Activated naive CD4-positive, alpha-beta T cell treated with anti-CD3 and anti-CD28 coated beads for 36 hours (primary cell): ENCODE measurements at regions not wholly inside any gene's neighbourhood (a gene's known extent, or its start where the extent isn't known, plus 50 kb on each side); places are given as distances from the start of the nearest gene placed in this dataset.

Source experiments
- CTCF ChIA-PET: fragments of 350-600 bp; sonication (Branson Sonifier 250); formaldehyde crosslinking; loops from one replicate; lab custom pipeline; 2021; ENCODE audit warnings: antibody characterized with exemption; lab: Charles Lee
- DNase-seq: peaks from one replicate; pipeline ENCODE4 v3.0.0-alpha.2; 2020
- H3K27ac Mint-ChIP-seq: one replicate; pipeline ENCODE4 v1.8.0; 2021; ENCODE audit warnings: mild to moderate bottlenecking, mixed read lengths
- H3K27me3 Mint-ChIP-seq: one replicate; pipeline ENCODE4 v1.8.0; 2021; ENCODE audit warnings: low read depth, mixed read lengths
- H3K36me3 Mint-ChIP-seq: one replicate; pipeline ENCODE4 v1.8.0; 2021; ENCODE audit warnings: low read depth, mixed read lengths
- H3K4me1 Mint-ChIP-seq: one replicate; pipeline ENCODE4 v1.8.0; 2021; ENCODE audit warnings: low read depth, mixed read lengths
- H3K4me3 Mint-ChIP-seq: one replicate; pipeline ENCODE4 v1.8.0; 2021; ENCODE audit warnings: mild to moderate bottlenecking, moderate library complexity, mixed read lengths
- H3K9me3 Mint-ChIP-seq: one replicate; pipeline ENCODE4 v1.8.0; 2021; ENCODE audit warnings: mixed read lengths
- intact Hi-C: fragments of 100-400 bp; cut with micrococcal nuclease; formaldehyde crosslinking; loops from one replicate; pipeline ENCODE4 v1.15.1; 2023

DNA sequence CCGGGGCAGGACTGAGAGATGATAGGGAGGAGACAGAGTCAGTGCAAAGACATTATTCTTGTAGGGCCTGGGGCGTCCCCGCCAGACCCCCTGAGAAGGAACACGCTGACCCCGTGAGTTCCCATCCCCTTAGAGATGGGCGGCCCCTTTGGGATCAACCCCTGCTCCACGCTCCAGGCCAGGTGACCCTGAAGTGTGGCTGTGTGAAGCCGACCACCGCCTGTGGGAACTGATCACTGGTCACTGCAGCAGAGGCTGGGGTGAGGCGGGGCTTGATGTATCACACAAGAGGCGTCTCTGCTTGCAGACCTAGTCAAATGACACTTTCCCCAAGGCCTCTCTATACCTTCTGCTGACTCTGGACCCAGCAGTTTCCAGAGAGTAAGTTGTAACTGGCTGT, 157.4 kb upstream of the TWIST2 start:
- no peak overlapping the region for H3K27ac Mint-ChIP-seq
- intact Hi-C loops, result no loop called here
- H3K4me1 Mint-ChIP-seq, result peaks cover 3% of the 10 kb centered on the region
- H3K27me3 Mint-ChIP-seq, result peaks cover 17% of the 10 kb centered on the region
- CTCF ChIA-PET, result no interaction called here
- H3K9me3 Mint-ChIP-seq, result no peaks in the 10 kb centered on the region
- H3K4me3 Mint-ChIP-seq, result no peak overlapping the region
- H3K36me3 Mint-ChIP-seq, result no peaks in the 10 kb centered on the region
- DNase-seq, result no peak

DNA sequence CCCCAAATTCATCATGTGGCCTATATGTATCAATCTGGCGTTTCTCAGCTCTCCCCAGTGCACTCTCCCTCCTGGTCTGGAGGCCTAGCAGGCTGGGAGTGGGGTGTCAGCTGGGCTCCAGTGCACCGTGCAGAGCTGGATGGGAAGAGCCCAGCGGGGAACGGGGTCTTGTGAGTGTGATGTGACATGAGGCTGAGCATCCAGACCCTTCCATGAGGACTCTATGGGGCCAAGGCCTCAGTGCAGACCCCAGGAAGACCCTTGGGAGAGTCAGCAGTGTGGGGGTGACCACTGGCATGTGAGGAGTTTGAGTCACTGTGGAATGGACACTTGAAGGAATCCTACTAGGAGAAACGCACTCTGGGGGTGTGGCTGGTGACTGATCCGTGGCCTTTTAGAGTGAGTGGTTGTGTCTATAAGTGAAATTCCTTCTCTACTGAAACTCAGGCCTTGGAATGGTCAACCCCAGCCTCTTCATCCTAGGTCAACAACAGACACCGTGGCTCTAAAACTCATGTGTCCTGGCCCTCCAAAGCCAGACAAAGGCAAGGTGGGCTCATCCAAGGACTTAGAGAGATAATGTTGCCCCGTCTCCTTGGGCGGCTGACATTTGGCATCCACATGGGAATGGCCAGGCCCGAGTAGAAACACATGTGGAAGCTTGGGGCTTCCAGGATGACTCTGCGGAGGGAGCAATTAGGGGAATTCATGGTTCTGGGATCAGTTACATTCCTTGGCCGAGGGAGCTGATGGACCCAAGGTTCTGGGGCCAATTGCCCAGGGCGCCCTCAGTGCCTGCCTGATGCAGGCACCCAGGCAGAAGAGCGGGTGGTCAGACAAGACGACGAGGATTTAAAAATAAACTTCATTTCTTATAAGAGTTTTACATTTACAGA, 156.0 kb upstream of the TWIST2 start:
- no peak for DNase-seq
- CTCF ChIA-PET, result no interaction called here
- no peak overlapping the region for H3K27ac Mint-ChIP-seq
- H3K4me3 Mint-ChIP-seq, result no peak overlapping the region
- H3K27me3 Mint-ChIP-seq, result peaks cover 9% of the 10 kb centered on the region
- H3K4me1 Mint-ChIP-seq, result no peaks in the 10 kb centered on the region
- intact Hi-C loops, result no loop called here
- no peaks in the 10 kb centered on the region for H3K36me3 Mint-ChIP-seq
- H3K9me3 Mint-ChIP-seq, result no peaks in the 10 kb centered on the region

DNA sequence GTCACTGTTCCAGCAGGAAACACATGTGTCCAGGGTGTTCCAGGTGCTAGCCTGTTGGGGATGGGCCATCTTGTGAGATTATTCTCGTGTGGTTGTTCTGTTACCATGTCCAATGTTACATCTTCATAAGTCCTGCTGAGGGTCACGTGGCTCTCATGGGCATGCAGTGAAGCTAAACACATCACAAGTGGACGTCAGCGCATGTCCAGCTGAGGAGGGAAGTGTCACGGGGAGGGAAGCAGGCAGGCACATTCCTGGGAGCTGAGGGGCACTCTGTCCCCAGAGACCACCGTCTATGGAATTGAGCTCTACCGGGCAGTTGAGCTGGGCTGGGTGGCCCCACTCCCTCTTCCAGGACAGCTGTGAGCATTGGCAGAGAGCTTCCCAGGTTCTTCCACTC, 155.3 kb upstream of the TWIST2 start:
- H3K36me3 Mint-ChIP-seq, result no peaks in the 10 kb centered on the region
- DNase-seq, result no peak
- no peak overlapping the region for H3K27ac Mint-ChIP-seq
- no peak overlapping the region for H3K4me3 Mint-ChIP-seq
- H3K9me3 Mint-ChIP-seq, result no peaks in the 10 kb centered on the region
- H3K27me3 Mint-ChIP-seq, result peaks cover 8% of the 10 kb centered on the region
- H3K4me1 Mint-ChIP-seq, result no peaks in the 10 kb centered on the region
- CTCF ChIA-PET, result no interaction called here
- intact Hi-C loops, result no loop called here

DNA sequence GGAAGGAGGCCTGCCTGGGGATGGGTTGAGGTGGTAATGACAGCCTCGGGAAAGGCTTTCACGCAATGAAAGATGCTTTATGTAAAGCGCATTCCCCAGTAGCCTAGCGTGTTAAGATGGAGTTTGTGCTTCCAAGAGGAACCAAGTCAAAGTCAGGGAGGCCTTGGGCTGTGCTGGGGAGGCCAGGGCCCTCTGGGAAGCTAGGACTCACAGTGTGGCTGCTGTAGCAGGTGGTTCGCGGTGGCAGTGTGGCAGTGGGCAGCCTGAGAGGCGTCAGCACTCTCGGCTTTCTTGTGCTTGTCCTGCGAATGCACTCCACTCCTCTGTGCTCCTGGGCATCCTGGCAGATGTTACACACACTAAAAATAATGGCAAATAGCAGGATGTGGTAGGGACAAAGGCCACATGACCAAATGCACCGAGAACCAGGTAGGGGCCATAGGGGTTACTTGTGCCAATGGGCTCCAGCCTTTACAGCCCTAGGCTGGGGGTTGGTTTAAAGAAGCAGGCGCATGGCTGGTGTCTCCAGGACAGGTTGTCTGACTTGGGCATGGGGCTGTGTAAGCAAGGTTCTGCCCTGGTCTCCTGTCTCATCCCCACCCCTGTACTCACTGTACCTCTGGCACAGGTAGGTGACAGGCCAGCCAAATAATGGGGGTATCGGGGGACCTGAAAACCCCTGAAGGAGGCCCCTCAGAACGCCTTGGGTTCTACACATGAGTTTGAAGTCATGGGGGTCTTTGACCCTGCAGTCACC, 154.4 kb upstream of the TWIST2 start:
- no peak for DNase-seq
- Mint-ChIP-seq H3K27me3 (peaks cover 4% of the 10 kb centered on the region), H3K4me3 (no peak overlapping the region), H3K4me1 (no peaks in the 10 kb centered on the region), H3K9me3 (no peaks in the 10 kb centered on the region), H3K27ac (no peak overlapping the region), H3K36me3 (no peaks in the 10 kb centered on the region)
- CTCF ChIA-PET, result no interaction called here
- intact Hi-C loops, result no loop called here

DNA sequence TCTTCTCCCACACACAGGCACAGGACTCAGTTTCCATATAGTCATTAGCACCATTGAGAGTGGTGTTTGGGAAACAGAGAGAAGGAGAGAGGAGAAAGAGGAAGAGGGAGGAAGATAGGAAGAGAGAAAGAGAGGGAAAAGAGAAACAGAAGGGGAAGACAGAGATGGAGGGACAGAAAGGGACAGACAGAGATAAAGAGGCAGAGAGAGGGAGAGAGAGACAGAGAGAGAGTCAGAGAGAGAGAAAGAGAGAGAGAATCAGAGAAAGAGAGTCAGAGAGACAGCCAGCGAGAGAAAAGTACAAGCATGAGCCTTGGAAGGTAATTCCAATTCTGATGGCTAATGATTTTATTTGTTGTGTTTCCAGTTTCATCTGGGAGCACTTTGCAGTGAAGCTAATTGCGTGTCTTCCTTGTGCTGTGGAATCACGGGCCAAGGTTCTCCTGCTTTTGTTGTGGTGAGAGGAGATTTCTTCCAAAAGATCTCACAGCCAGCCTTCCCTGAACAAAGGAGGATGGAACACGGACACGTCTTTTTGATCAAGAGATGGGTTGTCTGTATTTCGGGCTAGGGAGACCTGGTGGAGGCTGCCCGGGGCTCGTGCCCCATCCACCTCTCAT, 153.6 kb upstream of the TWIST2 start:
- no peak for DNase-seq
- H3K27ac Mint-ChIP-seq, result no peak overlapping the region
- intact Hi-C loops, result no loop called here
- no peak overlapping the region for H3K4me3 Mint-ChIP-seq
- CTCF ChIA-PET, result no interaction called here
- no peaks in the 10 kb centered on the region for H3K4me1 Mint-ChIP-seq
- H3K9me3 Mint-ChIP-seq, result no peaks in the 10 kb centered on the region
- H3K27me3 Mint-ChIP-seq, result peaks cover 3% of the 10 kb centered on the region
- no peaks in the 10 kb centered on the region for H3K36me3 Mint-ChIP-seq

DNA sequence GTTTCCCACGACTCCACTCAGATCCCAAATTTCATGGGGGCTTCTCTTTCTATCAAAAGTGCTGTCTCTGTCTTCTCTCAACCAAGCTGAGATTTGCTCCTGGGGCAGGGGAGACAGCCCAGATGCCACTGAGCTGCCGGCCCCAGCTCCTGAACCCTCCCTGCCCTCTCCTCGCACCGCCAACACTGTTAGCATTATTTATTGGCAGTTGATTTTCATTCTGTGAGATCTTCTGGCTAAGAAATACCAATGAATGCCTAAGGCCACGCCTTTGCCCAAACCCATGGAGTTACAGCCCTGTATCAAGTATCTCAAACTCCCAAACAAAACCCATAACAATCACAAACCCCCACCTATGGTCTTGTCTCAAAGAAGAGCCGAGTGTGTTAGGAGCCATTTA, 153.0 kb upstream of the TWIST2 start:
- no peaks in the 10 kb centered on the region for H3K9me3 Mint-ChIP-seq
- no peak overlapping the region for H3K4me3 Mint-ChIP-seq
- intact Hi-C loops, result no loop called here
- no peak overlapping the region for H3K27ac Mint-ChIP-seq
- CTCF ChIA-PET, result no interaction called here
- H3K4me1 Mint-ChIP-seq, result no peaks in the 10 kb centered on the region
- peaks cover 3% of the 10 kb centered on the region for H3K27me3 Mint-ChIP-seq
- no peaks in the 10 kb centered on the region for H3K36me3 Mint-ChIP-seq
- DNase-seq, result no peak

DNA sequence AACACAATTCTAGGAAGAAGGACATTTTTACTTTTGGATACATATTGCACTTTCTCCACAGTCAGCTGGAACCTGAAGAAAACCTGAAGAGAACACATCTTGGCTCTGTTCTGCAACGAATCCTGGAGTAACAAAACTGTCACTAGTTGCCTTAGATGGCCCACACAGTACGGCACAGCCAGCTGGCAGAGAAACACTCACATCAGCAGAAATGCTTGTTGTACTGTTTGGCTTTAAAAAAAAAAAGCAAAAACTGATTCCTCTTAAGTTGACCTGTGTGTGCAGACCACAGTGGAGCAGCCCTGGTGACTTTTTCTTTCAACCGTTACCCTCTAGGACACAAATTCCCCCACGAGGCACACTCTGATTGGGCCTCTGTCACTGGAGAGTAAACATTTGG, 152.3 kb upstream of the TWIST2 start:
- no peaks in the 10 kb centered on the region for H3K4me1 Mint-ChIP-seq
- CTCF ChIA-PET, result no interaction called here
- intact Hi-C loops, result no loop called here
- no peaks in the 10 kb centered on the region for H3K27me3 Mint-ChIP-seq
- no peak overlapping the region for H3K27ac Mint-ChIP-seq
- no peaks in the 10 kb centered on the region for H3K36me3 Mint-ChIP-seq
- H3K4me3 Mint-ChIP-seq, result no peak overlapping the region
- H3K9me3 Mint-ChIP-seq, result no peaks in the 10 kb centered on the region
- DNase-seq, result no peak

DNA sequence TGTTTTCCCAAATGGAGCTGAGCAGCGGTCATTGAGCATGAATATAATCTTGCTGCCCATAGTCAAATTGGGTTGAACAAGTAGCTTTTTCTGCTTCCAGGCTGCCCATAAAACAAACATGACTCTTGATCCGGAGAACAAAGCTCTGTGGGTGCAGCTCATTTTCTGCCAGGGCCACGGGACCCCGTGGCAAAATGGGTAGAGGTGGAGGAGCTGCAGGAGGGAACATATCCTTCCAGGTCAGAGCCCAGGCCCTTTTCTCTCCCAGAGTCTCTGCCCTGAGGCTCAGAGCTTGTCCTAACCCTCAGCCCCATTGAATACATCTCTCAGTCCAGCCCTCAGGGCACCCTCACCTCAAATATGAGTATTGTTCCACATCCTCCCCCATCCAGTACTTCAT, 151.6 kb upstream of the TWIST2 start:
- Mint-ChIP-seq H3K27me3 (no peaks in the 10 kb centered on the region), H3K4me1 (no peaks in the 10 kb centered on the region), H3K9me3 (no peaks in the 10 kb centered on the region), H3K4me3 (no peak overlapping the region), H3K36me3 (no peaks in the 10 kb centered on the region), H3K27ac (no peak overlapping the region)
- CTCF ChIA-PET, result interaction anchor here (0.8 to 1.3 kb wide), 3 partner anchors 9 to 183 kb away, joined by 3 read pairs; no protein-coding TSS in a partner anchor
- no peak for DNase-seq
- intact Hi-C loops, result no loop called here

DNA sequence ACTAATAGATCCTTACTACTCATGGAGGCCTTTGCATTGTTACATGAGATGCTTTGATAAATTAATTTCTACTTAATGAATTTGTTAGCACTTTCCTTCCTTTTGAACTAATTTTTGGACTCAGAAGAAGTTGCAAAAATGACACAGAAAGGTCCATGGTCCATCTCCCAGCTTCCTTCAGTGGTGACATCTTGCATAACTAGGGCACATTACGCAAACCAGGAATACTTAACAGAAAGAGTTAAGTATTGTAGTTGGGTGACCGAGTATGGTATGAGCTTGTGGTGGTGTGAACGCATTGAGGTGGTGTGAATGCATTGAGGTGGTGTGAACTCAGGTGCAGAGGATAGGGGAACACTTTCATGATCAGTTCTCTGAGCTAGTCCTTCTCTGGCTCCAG, 151.1 kb upstream of the TWIST2 start:
- Mint-ChIP-seq H3K27me3 (no peaks in the 10 kb centered on the region), H3K4me1 (no peaks in the 10 kb centered on the region), H3K27ac (no peak overlapping the region), H3K9me3 (no peaks in the 10 kb centered on the region), H3K4me3 (no peak overlapping the region), H3K36me3 (no peaks in the 10 kb centered on the region)
- no peak for DNase-seq
- intact Hi-C loops, result no loop called here
- CTCF ChIA-PET, result interaction anchor here (0.8 to 1.3 kb wide), 3 partner anchors 10 to 184 kb away, joined by 3 read pairs; no protein-coding TSS in a partner anchor

DNA sequence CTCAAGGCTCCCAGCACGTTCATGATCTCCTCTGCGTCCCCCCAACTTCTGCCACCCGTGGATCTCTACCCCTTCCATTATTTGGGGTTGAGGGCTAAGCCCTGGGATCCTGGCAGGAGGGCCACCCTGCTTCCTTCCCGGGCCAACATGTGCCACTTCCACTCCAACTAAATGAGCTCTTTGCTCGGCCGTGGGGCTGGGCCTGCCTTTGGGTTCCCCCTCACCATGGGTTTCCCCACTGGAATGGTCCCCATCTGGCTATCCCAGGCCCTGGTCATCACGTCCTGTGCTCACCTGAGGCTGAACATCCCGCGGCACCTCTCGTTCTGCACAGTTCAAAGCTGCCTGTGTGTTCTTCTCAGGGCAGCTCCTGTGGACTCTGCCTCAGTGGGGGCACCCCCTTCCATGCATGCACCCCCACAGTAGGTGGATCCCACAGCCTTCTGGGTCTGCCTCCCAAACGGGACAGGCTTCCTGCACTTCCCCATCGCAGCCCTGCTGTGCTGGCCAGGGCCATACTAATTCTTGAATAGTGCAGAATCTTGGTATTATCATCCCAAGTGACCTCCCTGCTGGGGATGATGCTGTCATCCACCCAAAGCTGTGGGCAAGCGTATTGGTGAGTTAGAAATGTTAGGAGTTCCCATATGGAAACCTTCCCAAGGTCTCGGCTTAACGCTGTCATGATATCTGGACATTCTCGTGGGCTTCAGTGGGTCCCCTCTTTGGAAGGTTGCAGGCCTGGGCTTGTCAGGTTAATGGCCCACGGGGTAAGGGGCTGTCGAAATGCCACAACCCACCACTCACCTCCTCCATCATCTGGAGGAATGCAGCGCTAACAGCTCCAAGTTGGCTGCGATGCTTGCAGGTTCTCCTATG, 150.5 kb upstream of the TWIST2 start:
- no peaks in the 10 kb centered on the region for H3K9me3 Mint-ChIP-seq
- DNase-seq, result no peak

DNA sequence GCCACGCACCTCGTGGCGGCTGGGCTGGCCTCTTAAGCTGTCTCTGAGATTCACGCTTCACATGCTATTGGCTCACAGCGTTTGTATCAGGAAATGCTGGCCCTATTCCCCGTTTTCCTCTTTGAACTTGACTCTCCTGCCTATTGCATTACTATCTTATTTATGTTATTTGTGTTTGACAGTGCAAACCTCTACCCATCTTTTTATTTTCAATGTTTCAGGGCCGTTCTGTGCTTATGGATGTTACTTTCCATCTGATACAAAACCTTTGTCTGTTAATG, 149.9 kb upstream of the TWIST2 start:
- Mint-ChIP-seq H3K4me1 (no peaks in the 10 kb centered on the region), H3K27ac (no peak overlapping the region), H3K27me3 (no peaks in the 10 kb centered on the region), H3K9me3 (no peaks in the 10 kb centered on the region), H3K4me3 (no peak overlapping the region), H3K36me3 (no peaks in the 10 kb centered on the region)
- DNase-seq, result no peak
- CTCF ChIA-PET, result no interaction called here
- intact Hi-C loops, result no loop called here

More for the DNA sequence above, 150.5 kb upstream of the TWIST2 start:
- H3K4me3 Mint-ChIP-seq, result no peak overlapping the region
- CTCF ChIA-PET, result interaction anchor here (1.3 kb wide), 1 partner anchor 88 kb away, joined by 3 read pairs; no protein-coding TSS in a partner anchor
- intact Hi-C loops, result no loop called here
- H3K4me1 Mint-ChIP-seq, result no peaks in the 10 kb centered on the region
- no peaks in the 10 kb centered on the region for H3K27me3 Mint-ChIP-seq
- no peak overlapping the region for H3K27ac Mint-ChIP-seq
- H3K36me3 Mint-ChIP-seq, result no peaks in the 10 kb centered on the region
